Lung (tissue), 11 donors: ENCODE measurements at regions not wholly inside any gene's neighbourhood (a gene's known extent, or its start where the extent isn't known, plus 50 kb on each side); places are given as distances from the start of the nearest gene placed in this dataset.

Experiments used
- ATAC-seq: fragments of 200-7000 bp; cut with Tn5 transposase; one replicate; pipeline ENCODE4 v1.9.1; 2020; ENCODE audit warnings: moderate number of reproducible peaks; ENCODE audit not compliant: insufficient read depth, low FRiP score
- DNase-seq, 3 donors: peaks; one replicate each; pipeline ENCODE4 v3.0.0-alpha.2; 2013 to 2017
- H3K27ac ChIP-seq, 2 donors: one replicate each; pipeline ENCODE4 v1.5.1; 2013; ENCODE audit warnings: mild to moderate bottlenecking in 2 of 2, moderate library complexity in 2 of 2, control low read depth in 1 of 2, inconsistent platforms in 1 of 2, low read depth in 1 of 2, low read length in 1 of 2
- H3K27me3 ChIP-seq, 3 donors: one replicate each; pipeline ENCODE4 v1.5.1; 2013; ENCODE audit warnings: low read length in 2 of 3; ENCODE audit not compliant: control insufficient read depth in 3 of 3, insufficient read depth in 3 of 3
- H3K36me3 ChIP-seq, 4 donors: one replicate each; pipeline ENCODE4 v1.5.1; 2013; ENCODE audit warnings: low read length in 4 of 4, mild to moderate bottlenecking in 1 of 4, moderate library complexity in 1 of 4; ENCODE audit not compliant: control insufficient read depth in 4 of 4, insufficient read depth in 4 of 4
- H3K4me1 ChIP-seq, 5 donors: one replicate each; pipeline ENCODE4 v1.5.1; 2013; ENCODE audit warnings: low read length in 5 of 5, mild to moderate bottlenecking in 2 of 5, moderate library complexity in 1 of 5; ENCODE audit not compliant: control insufficient read depth in 5 of 5, insufficient read depth in 5 of 5
- H3K4me3 ChIP-seq: one replicate; pipeline ENCODE4 v1.5.1; 2013; ENCODE audit warnings: mild to moderate bottlenecking, control low read depth, moderate library complexity
- H3K9ac ChIP-seq, 2 donors: one replicate each; pipeline ENCODE4 v1.5.1; 2013; ENCODE audit warnings: low read length in 2 of 2, control low read depth in 1 of 2; ENCODE audit not compliant: insufficient read depth in 1 of 2
- H3K9me3 ChIP-seq, 4 donors: one replicate each; pipeline ENCODE4 v1.5.1; 2013; ENCODE audit warnings: low read length in 3 of 4, mild to moderate bottlenecking in 1 of 4, moderate library complexity in 1 of 4; ENCODE audit not compliant: control insufficient read depth in 4 of 4, insufficient read depth in 3 of 4
- CTCF ChIP-seq: IDR thresholded peaks from 2 replicates; pipeline ENCODE4 v1.5.1; 2012; ENCODE audit warnings: mild to moderate bottlenecking; ENCODE audit errors: control extremely low read depth, extremely low read depth
- WGBS, 2 donors: extraction: QIAGEN DNeasy Blood & Tissue Kit; methylation state at CpG; one replicate each; pipeline ENCODE4 v1.1.7; 2013; 5-methylcytosine and 5-hydroxymethylcytosine counted together
- donor health status: control.
- donor health status: control.
- donor health status: Bipolar disorder and iron deficiency.
- donor health status: healthy.
- donor health status: DM: yes; HTN: yes; CAD: no.

GRCh38 chr19:56939951-56940350, 99.4 kb upstream of the PEG3 start:
- TF ChIP-seq CTCF: no peak
- peaks cover 0 to 7% (median 0%) of the 10 kb centered on the region in 4 donors for H3K9me3 ChIP-seq

DNA sequence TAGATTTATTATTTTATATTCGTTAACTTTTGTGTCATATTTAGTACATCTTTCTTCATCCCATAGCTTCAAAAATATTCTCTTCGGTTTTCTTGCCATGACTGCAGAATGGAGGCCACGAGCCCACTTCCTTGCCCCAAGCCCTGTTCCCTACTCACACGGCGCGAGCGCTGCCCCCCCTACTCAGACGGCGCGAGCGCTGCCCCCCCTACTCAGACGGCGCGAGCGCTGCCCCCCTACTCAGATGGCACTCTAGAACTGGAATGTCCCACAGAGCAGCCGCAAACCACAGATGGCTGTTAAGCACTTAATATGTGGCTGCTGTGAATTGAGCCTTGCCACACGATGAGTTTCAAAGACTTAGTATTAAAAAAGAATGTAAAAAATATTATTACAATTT, 102.2 kb upstream of the PEG3 start:
- no peak for TF ChIP-seq CTCF
- Histone ChIP-seq H3K4me1 (no peaks in the 10 kb centered on the region), H3K27me3 (peaks cover 0 to 33% (median 3%) of the 10 kb centered on the region in 3 donors), H3K4me3 (no peak overlapping the region), H3K36me3 (no peaks in the 10 kb centered on the region), H3K27ac (no peak overlapping the region), H3K9me3 (peaks cover 0 to 10% (median 0%) of the 10 kb centered on the region in 4 donors), H3K9ac (no peak overlapping the region)
- ATAC-seq (peak; percentile 62), DNase-seq (peak; percentile 21 to 44 (median 36))
- WGBS, 2 donors: 47 to 67% methylated on average over 17 of the region's 17 CpGs

More at GRCh38 chr19:56939951-56940350, 99.4 kb upstream of the PEG3 start:
- H3K27me3 ChIP-seq: peaks cover 0 to 36% (median 2%) of the 10 kb centered on the region in 3 donors
- no peak for DNase-seq
- H3K36me3 ChIP-seq: no peaks in the 10 kb centered on the region
- no peak overlapping the region for H3K9ac ChIP-seq
- H3K27ac ChIP-seq: no peak overlapping the region
- H3K4me3 ChIP-seq: no peak overlapping the region
- no peaks in the 10 kb centered on the region for H3K4me1 ChIP-seq
- no peak for ATAC-seq
- WGBS, 2 donors: 92% methylated on average over 11 of the region's 11 CpGs

DNA sequence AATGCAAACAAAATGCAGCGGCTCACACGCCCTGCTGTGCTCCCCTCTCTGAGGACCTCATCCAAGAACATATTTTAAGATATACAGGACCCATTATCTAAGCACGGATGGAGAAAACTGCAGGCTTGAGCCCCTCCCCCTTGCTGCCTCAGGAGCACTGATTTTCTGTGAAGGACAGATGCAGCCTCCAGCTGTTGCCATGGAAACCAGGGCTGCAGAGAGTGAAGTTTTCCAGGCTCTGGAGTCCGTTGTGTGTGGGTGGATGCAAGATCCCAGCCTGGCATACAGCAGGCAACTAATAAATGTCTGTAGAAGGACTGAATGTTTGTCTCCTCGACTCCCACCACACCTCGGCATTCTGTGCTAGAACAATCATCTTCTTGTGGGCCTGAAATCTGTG, 105.6 kb upstream of the PEG3 start:
- H3K36me3 ChIP-seq: no peaks in the 10 kb centered on the region
- peaks cover 0 to 32% (median 3%) of the 10 kb centered on the region in 3 donors for H3K27me3 ChIP-seq
- H3K4me3 ChIP-seq: no peak overlapping the region
- TF ChIP-seq CTCF: no peak
- H3K27ac ChIP-seq: no peak overlapping the region
- DNase-seq (peak in 2 of 3 donors; percentile 12 to 17), ATAC-seq (no peak)
- peaks cover 0 to 7% (median 3%) of the 10 kb centered on the region in 5 donors for H3K4me1 ChIP-seq
- no peak overlapping the region for H3K9ac ChIP-seq
- WGBS, 2 donors: 30 to 33% methylated on average over 6 of the region's 6 CpGs
- peaks cover 0 to 12% (median 0%) of the 10 kb centered on the region in 4 donors for H3K9me3 ChIP-seq

GRCh38 chr19:56947206-56947605, 106.7 kb upstream of the PEG3 start:
- peaks cover 0 to 19% (median 0%) of the 10 kb centered on the region in 4 donors for H3K9me3 ChIP-seq
- no peak overlapping the region for H3K27ac ChIP-seq
- DNase-seq: no peak
- no peak for ATAC-seq
- TF ChIP-seq CTCF: no peak
- H3K27me3 ChIP-seq: peaks cover 3 to 23% (median 4%) of the 10 kb centered on the region in 3 donors
- H3K4me3 ChIP-seq: no peak overlapping the region
- peaks cover 0 to 7% (median 3%) of the 10 kb centered on the region in 5 donors for H3K4me1 ChIP-seq
- H3K9ac ChIP-seq: no peak overlapping the region
- no peaks in the 10 kb centered on the region for H3K36me3 ChIP-seq
- WGBS, 2 donors: 69 to 73% methylated on average over 7 of the region's 7 CpGs
